ENCODE measurements at regions not wholly inside any gene's neighbourhood (a gene's known extent, or its start where the extent isn't known, plus 50 kb on each side); places are given as distances from the start of the nearest gene placed in this dataset.
"Not testable (repeated sequence)": the region's sequence is repeated elsewhere in the genome, so short reads cannot be mapped to it uniquely, and the experiment has no call there.

DNA sequence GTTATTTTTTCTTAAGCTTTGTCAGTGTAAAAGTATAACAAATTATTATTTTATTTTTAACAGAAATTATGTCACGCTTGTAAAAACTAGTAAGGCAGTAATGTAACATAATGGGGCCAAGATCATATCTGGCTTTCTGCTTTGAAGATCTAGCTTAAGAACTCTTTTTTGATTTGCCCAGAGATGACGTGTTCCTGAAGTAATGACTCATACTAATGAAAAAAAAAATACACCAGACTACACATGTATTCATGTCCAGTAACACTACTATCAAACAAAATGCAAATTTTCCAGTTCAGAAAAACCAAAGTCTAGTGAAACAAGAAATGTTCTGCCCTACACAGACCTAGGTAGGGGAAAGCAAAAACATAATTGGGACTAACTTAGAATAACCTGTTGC is 432.2 kb upstream of the ATXN7L3B start:
- ATAC-seq (replicated peaks) (no peak), DNase-seq (no peak)
- Mint-ChIP-seq H3K9me3 (no peaks in the 10 kb centered on the region), H3K4me3 (no peak overlapping the region), H3K27me3 (no peaks in the 10 kb centered on the region), H3K4me1 (no peaks in the 10 kb centered on the region), H3K27ac (no peak overlapping the region), H3K36me3 (no peaks in the 10 kb centered on the region)

DNA sequence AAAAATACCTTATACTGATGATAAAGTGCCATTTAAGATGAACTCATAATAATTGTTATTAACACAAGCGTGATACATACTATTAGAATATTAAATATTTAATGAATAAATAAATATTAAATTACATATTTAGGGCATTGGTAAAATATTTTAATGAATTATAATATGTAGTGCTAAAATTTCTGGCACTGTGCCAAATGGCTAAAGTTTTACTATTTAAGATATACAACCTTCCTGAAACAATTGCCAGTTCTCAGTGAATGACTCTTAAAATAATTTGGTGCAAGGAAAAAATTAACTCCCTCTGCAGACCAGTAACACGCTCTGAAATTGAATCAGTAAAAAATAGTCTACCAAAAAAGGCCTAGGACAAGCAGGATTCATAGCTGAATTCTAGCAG is 428.9 kb upstream of the ATXN7L3B start:
- Mint-ChIP-seq H3K9me3 (no peaks in the 10 kb centered on the region), H3K36me3 (no peaks in the 10 kb centered on the region), H3K27me3 (no peaks in the 10 kb centered on the region), H3K4me3 (no peak overlapping the region), H3K27ac (no peak overlapping the region), H3K4me1 (no peaks in the 10 kb centered on the region)
- ATAC-seq (replicated peaks) (no peak), DNase-seq (no peak)

DNA sequence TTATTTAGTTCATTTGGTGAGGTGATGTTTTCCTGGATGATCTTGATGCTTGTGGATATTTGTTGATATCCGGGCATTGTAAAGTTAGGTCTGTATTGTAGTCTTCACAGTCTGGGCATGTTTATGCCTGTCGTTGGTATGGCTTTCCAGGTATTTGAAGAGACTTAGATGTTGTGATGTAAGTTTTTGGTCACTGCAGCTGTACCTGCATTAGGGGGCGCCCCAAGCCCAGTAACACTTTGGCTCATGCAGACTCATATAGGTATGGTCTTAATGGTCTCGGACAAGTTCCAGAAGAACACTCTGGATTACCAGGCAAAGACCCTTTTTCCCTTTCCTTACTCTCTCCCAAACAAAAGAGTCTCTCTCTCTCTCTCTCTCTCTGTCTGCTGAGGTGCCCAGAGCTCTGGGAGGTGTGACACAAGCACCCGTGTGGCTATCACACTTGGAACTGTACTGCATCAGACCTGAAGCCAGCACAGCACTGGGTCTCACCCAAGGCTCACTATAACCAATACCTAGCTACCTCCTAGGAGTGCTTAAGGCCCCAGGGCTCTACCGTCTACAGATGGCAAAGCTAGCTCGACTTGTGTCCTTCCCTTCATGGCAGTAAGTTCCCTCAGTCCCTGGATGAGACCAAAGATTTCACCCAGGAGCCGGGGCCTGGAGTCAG is 425.8 kb upstream of the ATXN7L3B start:
- DNase-seq: no peak

DNA sequence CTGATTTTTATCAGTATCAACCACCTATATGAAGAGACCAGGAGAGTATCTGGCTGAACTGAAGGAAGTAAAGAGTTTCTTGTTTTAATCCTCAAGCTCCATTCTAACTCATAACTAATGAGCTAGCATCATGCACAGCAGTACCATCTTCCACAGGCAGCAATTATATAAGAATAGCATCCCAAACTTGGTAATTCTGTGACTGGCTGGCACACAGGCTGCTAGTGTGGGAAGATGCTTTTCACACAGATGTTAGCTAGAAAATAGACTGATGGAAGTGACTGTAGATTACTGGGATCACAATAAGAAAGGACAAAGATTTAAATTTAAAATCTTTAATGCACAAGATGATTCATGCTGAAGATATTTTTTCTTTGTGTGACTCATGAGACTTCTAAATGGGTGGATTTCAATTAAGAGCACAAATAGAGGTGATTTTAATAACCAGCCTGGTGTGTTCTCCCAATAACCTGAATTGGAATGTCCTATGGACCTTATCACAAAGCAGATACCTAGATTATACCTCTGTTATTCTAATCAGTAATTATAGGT is 417.7 kb upstream of the ATXN7L3B start:
- Mint-ChIP-seq H3K27me3 (no peaks in the 10 kb centered on the region), H3K4me1 (no peaks in the 10 kb centered on the region)
- ATAC-seq (replicated peaks): no peak

More for the DNA sequence above, 425.8 kb upstream of the ATXN7L3B start:
- Mint-ChIP-seq H3K4me3 (no peak overlapping the region), H3K27ac (no peak overlapping the region), H3K27me3 (no peaks in the 10 kb centered on the region), H3K36me3 (no peaks in the 10 kb centered on the region), H3K4me1 (no peaks in the 10 kb centered on the region), H3K9me3 (peaks cover 0 to 1% of the 10 kb centered on the region in 2 donors)
- peak; percentile 44 to 51 for ATAC-seq (replicated peaks)

DNA sequence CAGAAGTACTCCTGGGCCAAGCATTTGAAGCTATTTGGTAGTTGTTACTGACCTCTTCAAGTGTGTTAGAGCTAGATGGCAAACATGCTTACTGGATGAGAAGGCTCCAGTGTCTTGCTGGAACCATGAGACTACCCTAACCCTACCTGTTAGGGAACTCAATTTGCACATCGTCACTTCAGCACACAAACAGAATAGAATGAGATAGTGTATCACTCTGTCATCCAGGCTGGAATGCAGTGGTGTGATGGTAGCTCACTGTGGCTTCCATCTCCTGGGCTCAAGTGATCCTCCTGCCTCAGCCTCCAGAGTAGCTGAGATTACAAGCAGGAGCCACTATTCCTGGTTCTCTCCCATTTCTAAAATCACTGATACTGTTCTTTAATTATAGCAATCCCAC is 417.0 kb upstream of the ATXN7L3B start:
- Mint-ChIP-seq H3K4me1 (no peaks in the 10 kb centered on the region), H3K27ac (no peak overlapping the region), H3K36me3 (no peaks in the 10 kb centered on the region), H3K9me3 (no peaks in the 10 kb centered on the region), H3K27me3 (no peaks in the 10 kb centered on the region), H3K4me3 (no peak overlapping the region)
- no peak for ATAC-seq (replicated peaks)
- DNase-seq: no peak

More for the DNA sequence above, 417.7 kb upstream of the ATXN7L3B start:
- no peaks in the 10 kb centered on the region for H3K36me3 Mint-ChIP-seq
- H3K9me3 Mint-ChIP-seq: no peaks in the 10 kb centered on the region
- no peak for DNase-seq
- no peak overlapping the region for H3K4me3 Mint-ChIP-seq
- H3K27ac Mint-ChIP-seq: no peak overlapping the region

DNA sequence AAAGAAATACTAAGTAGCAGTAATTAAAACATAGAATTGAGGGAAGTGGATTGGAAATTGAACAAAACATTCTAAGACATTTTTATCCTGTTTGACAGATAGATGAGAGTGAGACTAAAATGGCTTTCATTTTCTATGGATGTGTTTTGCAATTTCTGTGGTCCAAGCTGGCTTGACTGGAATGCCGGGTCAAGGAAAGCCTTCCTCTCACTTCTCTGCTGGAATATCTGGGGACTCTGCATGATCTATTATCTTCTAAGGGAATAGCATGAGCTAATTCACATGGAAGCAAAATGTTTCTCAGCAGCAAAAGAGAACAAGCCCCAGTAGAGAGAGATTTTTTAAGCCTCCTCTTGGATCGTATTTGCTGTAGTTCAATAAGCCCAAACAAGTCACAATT is 407.9 kb upstream of the ATXN7L3B start:
- DNase-seq (no peak), ATAC-seq (replicated peaks) (no peak)
- no peaks in the 10 kb centered on the region for H3K36me3 Mint-ChIP-seq
- H3K4me3 Mint-ChIP-seq: no peak overlapping the region
- H3K27me3 Mint-ChIP-seq: no peaks in the 10 kb centered on the region
- H3K9me3 Mint-ChIP-seq: peaks cover 0 to 6% of the 10 kb centered on the region in 2 donors
- no peak overlapping the region for H3K27ac Mint-ChIP-seq
- H3K4me1 Mint-ChIP-seq: no peaks in the 10 kb centered on the region

DNA sequence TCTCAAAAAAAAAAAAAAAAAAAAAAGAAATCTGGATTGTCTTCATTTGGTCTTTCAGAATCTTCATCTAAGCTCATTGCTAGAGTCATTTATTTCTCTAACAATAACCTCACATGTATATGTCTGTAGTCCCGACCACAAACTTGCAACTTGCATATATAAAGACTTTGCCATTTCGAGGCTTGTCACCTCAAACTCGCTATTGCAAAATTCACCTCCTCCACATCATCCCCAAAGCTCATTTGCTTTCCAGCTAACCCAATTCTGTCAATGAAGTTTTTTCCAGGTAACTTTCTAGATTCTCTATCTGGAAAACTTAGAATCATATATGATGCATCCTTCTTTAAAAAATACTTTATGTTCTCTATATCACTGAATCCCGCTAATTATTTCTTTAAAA is 393.2 kb upstream of the ATXN7L3B start:
- Mint-ChIP-seq H3K27me3 (no peaks in the 10 kb centered on the region), H3K27ac (no peak overlapping the region), H3K9me3 (peaks cover 0 to 2% of the 10 kb centered on the region in 2 donors), H3K4me1 (no peaks in the 10 kb centered on the region), H3K36me3 (no peaks in the 10 kb centered on the region), H3K4me3 (no peak overlapping the region)
- DNase-seq: no peak
- no peak for ATAC-seq (replicated peaks)

DNA sequence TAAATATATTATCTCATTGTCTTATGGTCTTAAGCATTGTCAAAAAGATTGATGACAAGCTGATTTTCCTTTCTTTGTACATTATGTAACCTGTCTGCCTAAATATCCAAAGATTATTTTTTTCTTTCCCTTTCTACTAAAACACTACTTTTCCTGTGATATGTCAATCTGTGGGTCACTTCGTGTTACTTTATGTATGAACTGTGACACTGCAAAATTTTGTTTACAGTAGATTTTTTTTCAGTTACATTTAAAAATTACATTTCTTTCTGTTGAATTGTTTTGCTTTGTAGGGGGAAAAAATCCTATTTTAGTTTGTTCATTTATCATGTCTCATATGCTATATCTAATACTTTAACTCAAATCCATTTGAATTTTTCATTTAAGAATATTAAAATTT is 392.3 kb upstream of the ATXN7L3B start:
- H3K27me3 Mint-ChIP-seq: no peaks in the 10 kb centered on the region
- H3K36me3 Mint-ChIP-seq: no peaks in the 10 kb centered on the region
- DNase-seq (no peak), ATAC-seq (replicated peaks) (no peak)
- no peak overlapping the region for H3K4me3 Mint-ChIP-seq
- no peak overlapping the region for H3K27ac Mint-ChIP-seq
- H3K9me3 Mint-ChIP-seq: peaks cover 0 to 2% of the 10 kb centered on the region in 2 donors
- no peaks in the 10 kb centered on the region for H3K4me1 Mint-ChIP-seq

DNA sequence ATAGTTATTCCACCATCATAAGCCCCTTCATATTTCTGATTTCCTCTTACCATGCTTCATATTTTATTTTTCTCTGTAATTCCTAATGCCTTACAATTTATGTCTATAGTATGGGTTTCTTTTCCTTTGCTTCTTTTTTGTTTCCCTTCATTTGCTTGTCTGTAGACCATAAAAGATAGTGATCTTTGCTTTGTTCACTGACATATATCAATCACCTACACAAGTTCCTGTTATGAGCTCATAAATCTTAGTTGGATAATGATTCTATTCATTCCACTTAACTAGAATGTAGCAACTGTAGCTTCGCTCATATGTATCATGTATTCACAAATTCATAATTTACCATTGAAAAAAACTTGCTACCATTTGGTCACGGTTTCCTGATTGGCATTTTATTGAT is 388.8 kb upstream of the ATXN7L3B start:
- Mint-ChIP-seq H3K36me3 (no peaks in the 10 kb centered on the region), H3K4me1 (no peaks in the 10 kb centered on the region), H3K9me3 (no peaks in the 10 kb centered on the region), H3K4me3 (no peak overlapping the region), H3K27me3 (no peaks in the 10 kb centered on the region), H3K27ac (no peak overlapping the region)
- DNase-seq (no peak), ATAC-seq (replicated peaks) (no peak)

DNA sequence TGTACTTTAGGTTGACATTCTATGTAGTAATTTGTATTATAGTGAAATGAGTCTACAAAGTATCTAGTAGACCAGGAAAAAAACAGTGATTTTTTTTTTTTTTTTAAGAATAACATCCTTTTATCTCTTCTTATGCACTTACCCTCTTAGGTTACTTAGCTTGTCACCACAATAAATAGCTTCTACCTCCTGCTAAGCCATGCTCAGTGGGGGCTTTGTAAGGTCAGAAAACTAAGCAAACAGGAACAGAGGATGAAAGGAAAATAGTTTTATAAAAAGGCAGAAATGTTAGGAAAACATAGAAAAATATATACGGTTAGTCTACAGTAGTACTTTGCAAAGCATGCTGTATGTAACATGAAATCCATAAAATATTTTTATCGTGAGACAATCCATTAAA is 385.3 kb upstream of the ATXN7L3B start:
- Mint-ChIP-seq H3K27me3 (no peaks in the 10 kb centered on the region), H3K36me3 (no peaks in the 10 kb centered on the region), H3K4me3 (no peak overlapping the region), H3K27ac (no peak overlapping the region), H3K9me3 (no peaks in the 10 kb centered on the region), H3K4me1 (no peaks in the 10 kb centered on the region)
- ATAC-seq (replicated peaks) (no peak), DNase-seq (no peak)

DNA sequence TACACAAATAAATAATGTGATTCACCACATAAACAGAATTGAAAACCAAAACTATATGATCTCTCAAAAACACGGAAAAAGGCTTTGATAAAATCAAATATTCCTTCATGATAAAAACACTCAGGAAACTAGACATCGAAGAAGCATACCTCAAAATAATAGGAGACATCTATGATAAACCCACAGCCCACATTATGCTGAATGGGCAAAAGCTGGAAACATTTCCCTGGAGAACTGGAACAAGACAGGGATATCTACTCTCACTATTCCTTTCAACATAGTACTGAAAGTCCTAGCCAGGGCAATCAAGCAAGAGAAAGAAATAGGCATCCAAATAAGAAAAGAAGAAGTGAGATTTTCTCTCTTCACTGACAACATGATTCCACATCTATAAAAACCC is 371.5 kb upstream of the ATXN7L3B start:
- ATAC-seq (replicated peaks) (no peak), DNase-seq (no peak)
- H3K27ac Mint-ChIP-seq: no peak overlapping the region
- H3K4me1 Mint-ChIP-seq: no peaks in the 10 kb centered on the region
- no peaks in the 10 kb centered on the region for H3K9me3 Mint-ChIP-seq
- H3K4me3 Mint-ChIP-seq: no peak overlapping the region
- no peaks in the 10 kb centered on the region for H3K36me3 Mint-ChIP-seq
- H3K27me3 Mint-ChIP-seq: no peaks in the 10 kb centered on the region

DNA sequence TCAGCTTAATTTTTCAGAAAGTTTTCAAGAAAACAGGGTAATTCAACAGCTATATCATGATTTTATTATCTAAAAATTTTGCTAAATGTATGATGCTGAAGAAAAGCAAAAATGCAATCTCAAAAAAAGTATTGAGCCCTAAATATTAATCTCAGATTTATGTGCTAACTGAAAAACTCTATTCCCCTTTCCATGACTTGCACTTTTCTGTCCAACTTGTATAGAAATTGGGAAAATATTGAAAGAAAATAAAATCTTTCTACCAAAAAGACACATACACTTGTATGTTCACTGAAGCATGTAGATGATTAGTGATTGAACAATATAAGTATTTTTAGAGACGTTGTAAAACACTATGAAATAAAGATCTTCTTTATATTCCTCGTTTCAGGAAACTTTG is 368.0 kb upstream of the ATXN7L3B start:
- no peak overlapping the region for H3K4me3 Mint-ChIP-seq
- DNase-seq (no peak), ATAC-seq (replicated peaks) (no peak)
- no peaks in the 10 kb centered on the region for H3K4me1 Mint-ChIP-seq
- peaks cover 2 to 3% of the 10 kb centered on the region in 2 donors for H3K9me3 Mint-ChIP-seq
- H3K27me3 Mint-ChIP-seq: no peaks in the 10 kb centered on the region
- H3K27ac Mint-ChIP-seq: no peak overlapping the region
- no peaks in the 10 kb centered on the region for H3K36me3 Mint-ChIP-seq

DNA sequence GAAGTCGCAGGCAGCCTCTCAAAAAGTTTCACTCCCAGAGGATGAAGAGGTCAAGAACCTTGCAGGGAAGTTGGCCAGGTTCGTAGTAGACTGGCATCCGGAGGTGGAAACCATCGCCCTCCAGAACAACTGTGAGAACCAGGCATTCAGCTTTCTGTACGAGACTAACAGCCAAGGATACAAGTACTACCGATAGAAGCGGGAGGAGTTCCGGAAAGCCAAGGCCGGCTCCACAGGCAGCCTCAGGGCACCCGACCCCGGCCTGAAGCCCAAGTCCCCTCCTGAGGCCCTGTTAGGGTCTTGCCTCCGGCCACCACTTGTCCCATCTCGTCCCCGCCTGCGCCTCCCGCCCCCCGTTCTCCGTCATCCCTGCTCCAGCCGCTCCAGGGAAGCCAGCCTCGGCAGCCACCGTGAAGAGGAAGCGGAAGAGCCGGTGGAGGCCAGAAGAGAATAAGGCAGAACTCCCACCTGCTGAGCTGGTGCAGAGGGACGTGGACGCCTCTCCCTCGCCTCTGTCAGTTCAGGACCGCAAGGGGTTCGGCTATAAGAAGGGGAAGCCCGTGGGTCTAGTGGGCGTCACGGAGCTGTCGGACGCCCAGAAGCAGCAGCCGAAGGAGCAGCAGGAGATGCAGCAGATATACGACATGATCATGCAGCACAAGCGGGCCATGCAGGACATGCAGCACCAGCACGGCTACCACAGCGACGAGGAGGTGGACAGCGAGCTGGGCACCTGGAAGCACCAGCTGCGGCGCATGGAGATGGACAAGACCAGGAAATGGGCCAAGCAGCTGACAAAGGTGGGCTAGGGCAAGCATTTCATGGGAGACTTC is 366.8 kb upstream of the ATXN7L3B start:
- Mint-ChIP-seq H3K9me3 (peaks cover 5% of the 10 kb centered on the region in 2 donors), H3K36me3 (no peaks in the 10 kb centered on the region), H3K4me1 (no peaks in the 10 kb centered on the region), H3K4me3 (no peak overlapping the region), H3K27me3 (no peaks in the 10 kb centered on the region), H3K27ac (no peak overlapping the region)
- no peak for DNase-seq
- no peak for ATAC-seq (replicated peaks)

DNA sequence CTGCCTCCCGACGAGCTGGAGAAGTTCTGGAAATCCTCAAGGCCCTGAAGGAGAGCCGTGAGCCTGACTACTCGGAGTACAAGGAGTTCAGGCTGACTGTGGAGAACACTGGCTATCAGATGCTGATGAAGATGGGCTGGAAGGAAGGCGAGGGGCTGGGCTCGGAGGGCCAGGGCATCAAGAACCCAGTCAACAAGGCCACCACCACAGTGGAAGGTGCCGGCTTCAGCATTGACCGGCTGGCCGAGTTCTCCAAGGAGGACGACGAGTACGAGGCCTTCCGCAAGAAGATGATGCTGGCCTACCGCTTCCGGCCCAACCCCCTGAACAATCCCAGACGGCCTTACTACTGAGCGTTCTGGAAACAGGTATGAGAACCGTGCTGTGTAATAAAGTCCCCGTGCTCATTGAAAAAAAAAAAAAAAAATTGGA is 366.1 kb upstream of the ATXN7L3B start:
- Mint-ChIP-seq H3K4me3 (no peak overlapping the region), H3K9me3 (peaks cover 5% of the 10 kb centered on the region in 2 donors), H3K36me3 (no peaks in the 10 kb centered on the region), H3K27me3 (no peaks in the 10 kb centered on the region), H3K4me1 (no peaks in the 10 kb centered on the region), H3K27ac (no peak overlapping the region)
- ATAC-seq (replicated peaks) (no peak), DNase-seq (no peak)

DNA sequence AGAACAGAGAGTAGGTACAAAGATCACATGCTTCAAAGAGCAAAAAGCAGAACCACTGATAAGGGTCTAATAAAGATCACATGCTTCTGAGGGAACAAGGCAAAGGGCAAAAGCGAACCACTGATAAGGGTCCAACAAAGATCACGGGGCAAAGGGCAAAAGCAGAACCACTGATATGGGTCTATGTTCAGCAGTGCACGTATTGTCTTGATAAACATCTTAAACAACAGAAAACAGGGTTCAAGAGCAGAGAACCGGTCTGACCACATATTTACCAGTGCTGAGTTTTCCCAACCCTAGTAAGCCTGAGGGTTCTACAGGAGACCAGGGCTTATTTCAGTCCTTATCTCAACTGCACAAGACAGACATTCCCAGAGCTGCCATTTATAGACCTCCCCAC is 362.7 kb upstream of the ATXN7L3B start:
- H3K9me3 Mint-ChIP-seq; H3K4me1 Mint-ChIP-seq; H3K36me3 Mint-ChIP-seq; ATAC-seq (replicated peaks); DNase-seq; H3K4me3 Mint-ChIP-seq; H3K27me3 Mint-ChIP-seq; H3K27ac Mint-ChIP-seq: not testable (repeated sequence)
